ENCODE measurements at regions not wholly inside any gene's neighbourhood (a gene's known extent, or its start where the extent isn't known, plus 50 kb on each side); places are given as distances from the start of the nearest gene placed in this dataset.

GRCh38 chr5:107293541-107294210 lies 377.1 kb downstream of the EFNA5 start:
- Histone ChIP-seq H3K27ac (ENCODE audit: extremely low read depth, low read depth, low read length) (no peak overlapping the region), H3K4me3 (ENCODE audit: low read depth, low read length) (no peak overlapping the region), H3K4me1 (ENCODE audit: control insufficient read depth, insufficient read depth, low read length) (no peaks in the 10 kb centered on the region), H3K9me3 (ENCODE audit: control insufficient read depth, insufficient read depth, low read depth, low read length) (no peaks in the 10 kb centered on the region), H3K36me3 (ENCODE audit: control insufficient read depth in 2 of 2, insufficient read depth in 1 of 2, low read length in 2 of 2) (no peaks in the 10 kb centered on the region)
- CTCF ChIA-PET, result no interaction called here
- TF ChIP-seq ZNF366 (tag by site-specific recombination; conservative IDR thresholded peaks at IDR 0.05) (no peak), MEIS1 (CRISPR knock-in tag; IDR thresholded peaks at IDR 0.05; ENCODE audit: borderline replicate concordance) (no peak), ZNF266 (tag by site-specific recombination; IDR thresholded peaks at IDR 0.05; ENCODE audit: low read depth) (no peak), ZNF140 (tag by site-specific recombination; IDR thresholded peaks at IDR 0.05) (no peak)
- POLR2A ChIA-PET, result no interaction called here

GRCh38 chr5:107291866-107292265 lies 378.9 kb downstream of the EFNA5 start:
- ChIA-PET POLR2A (no interaction called here), CTCF (no interaction called here)
- H3K36me3 ChIP-seq (ENCODE audit: control insufficient read depth in 2 of 2, insufficient read depth in 1 of 2, low read length in 2 of 2), result no peaks in the 10 kb centered on the region
- TF ChIP-seq ZFP69B (tag by site-specific recombination; IDR thresholded peaks at IDR 0.05), result no peak
- no peak for TF ChIP-seq ZNF701 (tag by site-specific recombination; IDR thresholded peaks at IDR 0.05)
- no peak for TF ChIP-seq ZNF600 (tag by site-specific recombination; IDR thresholded peaks at IDR 0.05)
- no peak for TF ChIP-seq ZNF394 (tag by site-specific recombination; IDR thresholded peaks at IDR 0.05; ENCODE audit: borderline replicate concordance)
- no peak for TF ChIP-seq ZNF449 (tag by site-specific recombination; IDR thresholded peaks at IDR 0.05)
- TF ChIP-seq ZNF664 (tag by site-specific recombination; IDR thresholded peaks at IDR 0.05), result no peak
- TF ChIP-seq CTCF (tag by site-specific recombination; IDR thresholded peaks at IDR 0.05), result no peak
- TF ChIP-seq ZNF248 (tag by site-specific recombination; IDR thresholded peaks at IDR 0.05), result no peak
- no peak for TF ChIP-seq HOXC10 (CRISPR knock-in tag; IDR thresholded peaks at IDR 0.05)
- TF ChIP-seq ZNF174 (tag by site-specific recombination; IDR thresholded peaks at IDR 0.05), result no peak
- no peak for TF ChIP-seq ZNF341 (tag by site-specific recombination; IDR thresholded peaks at IDR 0.05; ENCODE audit: low read depth)
- no peak for TF ChIP-seq ZNF571 (tag by site-specific recombination; IDR thresholded peaks at IDR 0.05)
- no peak for TF ChIP-seq ZNF350 (tag by site-specific recombination; IDR thresholded peaks at IDR 0.05)
- no peak for TF ChIP-seq MEIS1 (CRISPR knock-in tag; IDR thresholded peaks at IDR 0.05; ENCODE audit: borderline replicate concordance)
- TF ChIP-seq KLF7 (tag by site-specific recombination; IDR thresholded peaks at IDR 0.05; ENCODE audit: borderline replicate concordance), result no peak
- no peak for TF ChIP-seq ZNF366 (tag by site-specific recombination; conservative IDR thresholded peaks at IDR 0.05)
- no peak for TF ChIP-seq ZNF837 (tag by site-specific recombination; IDR thresholded peaks at IDR 0.05)
- no peak for TF ChIP-seq ZNF488 (tag by site-specific recombination; IDR thresholded peaks at IDR 0.05)
- no peak for TF ChIP-seq ZNF266 (tag by site-specific recombination; IDR thresholded peaks at IDR 0.05; ENCODE audit: low read depth)
- no peak for TF ChIP-seq ZNF580 (tag by site-specific recombination; IDR thresholded peaks at IDR 0.05)
- H3K4me3 ChIP-seq (ENCODE audit: low read depth, low read length), result no peak overlapping the region
- H3K27ac ChIP-seq (ENCODE audit: extremely low read depth, low read depth, low read length), result no peak overlapping the region
- H3K9me3 ChIP-seq (ENCODE audit: control insufficient read depth, insufficient read depth, low read depth, low read length), result no peaks in the 10 kb centered on the region
- H3K4me1 ChIP-seq (ENCODE audit: control insufficient read depth, insufficient read depth, low read length), result no peaks in the 10 kb centered on the region

All from HEK293 (cell line).